Neural progenitor cell (in vitro differentiated cells): ENCODE measurements at regions not wholly inside any gene's neighbourhood (a gene's known extent, or its start where the extent isn't known, plus 50 kb on each side); places are given as distances from the start of the nearest gene placed in this dataset.

Experiments used
- DNase-seq: peaks from one replicate; pipeline ENCODE4 v3.0.0-alpha.2; 2016; ENCODE audit warnings: low spot score
- H2AFZ ChIP-seq: fragments of 200-600 bp; sonication (generic); replicated peaks from 2 replicates; pipeline ENCODE4 v1.6.1; 2016; ENCODE audit warnings: antibody characterized with exemption
- H3F3A ChIP-seq: fragments of 200-600 bp; sonication (generic); 2 replicates; pipeline ENCODE4 v1.6.1; 2016; ENCODE audit warnings: antibody characterized with exemption, low read depth
- H3K27ac ChIP-seq: fragments of 200-600 bp; sonication (generic); 2 replicates; pipeline ENCODE4 v1.5.1; 2016; ENCODE audit warnings: mild to moderate bottlenecking
- H3K27me3 ChIP-seq: fragments of 200-600 bp; sonication (generic); 2 replicates; pipeline ENCODE4 v1.6.1; 2016; ENCODE audit warnings: mild to moderate bottlenecking, moderate library complexity
- H3K36me3 ChIP-seq: fragments of 200-600 bp; sonication (generic); 2 replicates; pipeline ENCODE4 v1.5.1; 2016
- H3K4me1 ChIP-seq: fragments of 200-600 bp; sonication (generic); 2 replicates; pipeline ENCODE4 v1.6.1; 2016; ENCODE audit warnings: mixed run types
- H3K4me2 ChIP-seq: fragments of 200-600 bp; sonication (generic); 2 replicates; pipeline ENCODE4 v1.6.1; 2016
- H3K4me3 ChIP-seq: fragments of 200-600 bp; sonication (generic); 2 replicates; pipeline ENCODE4 v1.5.1; 2016
- H3K79me2 ChIP-seq: fragments of 200-600 bp; sonication (generic); 2 replicates; pipeline ENCODE4 v1.6.1; 2016; ENCODE audit warnings: low read depth
- H3K9ac ChIP-seq: fragments of 200-600 bp; sonication (generic); 2 replicates; pipeline ENCODE4 v1.6.1; 2016
- H3K9me3 ChIP-seq: fragments of 200-600 bp; sonication (generic); 2 replicates; pipeline ENCODE4 v1.5.1; 2016; ENCODE audit warnings: low read depth
- H4K20me1 ChIP-seq: fragments of 200-600 bp; sonication (generic); 2 replicates; pipeline ENCODE4 v1.6.1; 2016; ENCODE audit warnings: low read depth
- H3K27ac Mint-ChIP-seq: 3 replicates; pipeline ENCODE4 v1.8.0; 2021; ENCODE audit warnings: mixed read lengths
- H3K27me3 Mint-ChIP-seq: 2 replicates; pipeline ENCODE4 v1.8.0; 2022; ENCODE audit warnings: low read depth, mild to moderate bottlenecking, inconsistent platforms, moderate library complexity, mixed read lengths; ENCODE audit not compliant: insufficient read depth
- H3K36me3 Mint-ChIP-seq: 3 replicates; pipeline ENCODE4 v1.8.0; 2021; ENCODE audit warnings: mixed read lengths
- H3K4me1 Mint-ChIP-seq: 3 replicates; pipeline ENCODE4 v1.8.0; 2021; ENCODE audit warnings: mixed read lengths
- H3K4me3 Mint-ChIP-seq: 3 replicates; pipeline ENCODE4 v1.8.0; 2021; ENCODE audit warnings: mild to moderate bottlenecking, moderate library complexity, mixed read lengths
- H3K9me3 Mint-ChIP-seq: 3 replicates; pipeline ENCODE4 v1.8.0; 2020; ENCODE audit warnings: mixed read lengths
- EZH2 ChIP-seq: fragments of 200-600 bp; sonication (generic); IDR thresholded peaks from 2 replicates; pipeline ENCODE4 v1.6.1; 2017; ENCODE audit warnings: antibody characterized with exemption, mild to moderate bottlenecking, moderate library complexity
- EZH2phosphoT487 ChIP-seq: fragments of 200-600 bp; sonication (generic); IDR thresholded peaks from 2 replicates; pipeline ENCODE4 v1.6.1; 2017; ENCODE audit warnings: antibody characterized with exemption
- TF ChIP-seq, protein P1 (sequence below): fragments of 200-600 bp; sonication (generic); IDR thresholded peaks from 2 replicates; pipeline ENCODE4 v1.5.1; 2017; ENCODE audit warnings: antibody characterized with exemption, mild to moderate bottlenecking

DNA sequence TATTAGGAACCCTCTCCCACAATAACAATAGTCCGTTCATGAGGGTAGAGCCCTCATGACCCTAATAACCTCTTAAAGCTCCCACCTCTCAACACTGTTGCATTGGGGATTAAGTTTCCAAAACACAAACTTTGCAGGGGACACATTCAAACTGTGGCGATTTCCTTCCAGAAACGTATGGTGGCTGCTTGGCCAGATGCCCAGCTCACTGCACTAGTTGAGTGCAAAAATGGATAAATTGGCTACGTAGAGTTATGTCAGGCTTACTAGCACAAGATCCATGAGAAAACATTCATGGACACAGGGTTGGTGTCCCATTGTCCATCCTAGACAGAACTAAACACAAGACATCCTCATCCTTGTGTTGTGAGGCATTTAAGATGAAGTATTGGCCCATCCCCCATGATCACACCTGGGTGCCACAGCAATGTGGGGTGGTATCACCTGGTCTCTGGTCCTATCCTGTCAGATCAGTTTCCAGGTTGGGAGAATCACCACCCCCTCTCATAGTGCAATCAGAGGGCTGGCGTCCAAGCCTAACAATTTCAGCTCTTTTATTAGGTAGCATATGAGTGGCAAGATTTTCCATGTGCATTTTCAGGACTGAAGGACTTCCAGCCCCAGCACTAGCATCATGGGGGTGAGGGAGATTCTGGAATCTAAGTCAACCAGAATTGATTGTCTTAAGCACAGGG, 63.4 kb upstream of the ELOVL5 start:
- no peak for TF ChIP-seq EZH2
- no peak for TF ChIP-seq EZH2phosphoT487
- TF ChIP-seq, protein P1, sequence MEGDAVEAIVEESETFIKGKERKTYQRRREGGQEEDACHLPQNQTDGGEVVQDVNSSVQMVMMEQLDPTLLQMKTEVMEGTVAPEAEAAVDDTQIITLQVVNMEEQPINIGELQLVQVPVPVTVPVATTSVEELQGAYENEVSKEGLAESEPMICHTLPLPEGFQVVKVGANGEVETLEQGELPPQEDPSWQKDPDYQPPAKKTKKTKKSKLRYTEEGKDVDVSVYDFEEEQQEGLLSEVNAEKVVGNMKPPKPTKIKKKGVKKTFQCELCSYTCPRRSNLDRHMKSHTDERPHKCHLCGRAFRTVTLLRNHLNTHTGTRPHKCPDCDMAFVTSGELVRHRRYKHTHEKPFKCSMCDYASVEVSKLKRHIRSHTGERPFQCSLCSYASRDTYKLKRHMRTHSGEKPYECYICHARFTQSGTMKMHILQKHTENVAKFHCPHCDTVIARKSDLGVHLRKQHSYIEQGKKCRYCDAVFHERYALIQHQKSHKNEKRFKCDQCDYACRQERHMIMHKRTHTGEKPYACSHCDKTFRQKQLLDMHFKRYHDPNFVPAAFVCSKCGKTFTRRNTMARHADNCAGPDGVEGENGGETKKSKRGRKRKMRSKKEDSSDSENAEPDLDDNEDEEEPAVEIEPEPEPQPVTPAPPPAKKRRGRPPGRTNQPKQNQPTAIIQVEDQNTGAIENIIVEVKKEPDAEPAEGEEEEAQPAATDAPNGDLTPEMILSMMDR: no peak
- H3K4me2 ChIP-seq: peak overlapping the region; percentile 43
- peaks cover 7% of the 10 kb centered on the region for H3K4me1 Mint-ChIP-seq
- H3K9me3 Mint-ChIP-seq: no peaks in the 10 kb centered on the region
- H3K4me1 ChIP-seq: peaks cover 20% of the 10 kb centered on the region
- H3K9ac ChIP-seq: no peak overlapping the region
- no peak overlapping the region for H3K27ac ChIP-seq
- H3K27me3 Mint-ChIP-seq: no peaks in the 10 kb centered on the region
- no peak overlapping the region for H3K27ac Mint-ChIP-seq
- H3K4me3 ChIP-seq: no peak overlapping the region
- no peak overlapping the region for H2AFZ ChIP-seq
- H3K36me3 Mint-ChIP-seq: no peaks in the 10 kb centered on the region
- H3K36me3 ChIP-seq: no peaks in the 10 kb centered on the region
- H3K79me2 ChIP-seq: no peaks in the 10 kb centered on the region
- H3K9me3 ChIP-seq: no peaks in the 10 kb centered on the region
- H3F3A ChIP-seq: peaks cover 8% of the 10 kb centered on the region
- H4K20me1 ChIP-seq: no peaks in the 10 kb centered on the region
- DNase-seq: no peak
- H3K4me3 Mint-ChIP-seq: no peak overlapping the region
- no peaks in the 10 kb centered on the region for H3K27me3 ChIP-seq

DNA sequence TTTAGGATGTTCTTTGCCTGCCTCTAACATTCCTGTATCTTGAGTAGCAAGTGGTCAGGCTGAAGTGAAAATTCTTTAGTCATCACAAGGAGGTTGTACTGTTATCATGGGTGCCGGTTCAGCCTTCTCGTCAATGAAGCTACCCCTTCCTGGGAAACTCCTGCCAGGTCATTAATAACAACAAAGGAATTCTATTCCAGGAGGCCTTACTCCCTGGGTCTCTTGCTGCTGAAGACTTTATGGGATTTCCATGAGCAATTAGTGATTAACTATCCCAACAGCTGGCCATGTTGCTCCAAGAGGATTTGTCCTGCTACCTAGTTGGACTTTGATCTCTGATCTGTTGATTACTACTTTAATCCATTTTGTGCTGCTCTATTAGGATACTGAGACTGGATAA, 62.7 kb upstream of the ELOVL5 start:
- no peak overlapping the region for H3K4me3 Mint-ChIP-seq
- no peak overlapping the region for H3K4me3 ChIP-seq
- H3K9ac ChIP-seq: no peak overlapping the region
- H3K4me2 ChIP-seq: peak overlapping the region; percentile 43
- no peaks in the 10 kb centered on the region for H4K20me1 ChIP-seq
- no peaks in the 10 kb centered on the region for H3K9me3 Mint-ChIP-seq
- H3K36me3 ChIP-seq: no peaks in the 10 kb centered on the region
- H3K9me3 ChIP-seq: no peaks in the 10 kb centered on the region
- DNase-seq: peak; percentile 5
- H3K36me3 Mint-ChIP-seq: no peaks in the 10 kb centered on the region
- peaks cover 7% of the 10 kb centered on the region for H3K4me1 Mint-ChIP-seq
- H2AFZ ChIP-seq: no peak overlapping the region
- H3K27me3 Mint-ChIP-seq: no peaks in the 10 kb centered on the region
- peaks cover 8% of the 10 kb centered on the region for H3F3A ChIP-seq
- H3K27ac ChIP-seq: no peak overlapping the region
- TF ChIP-seq, protein P1: no peak
- no peak for TF ChIP-seq EZH2
- no peak for TF ChIP-seq EZH2phosphoT487
- H3K27me3 ChIP-seq: no peaks in the 10 kb centered on the region
- peaks cover 20% of the 10 kb centered on the region for H3K4me1 ChIP-seq
- peak overlapping the region; percentile 8 for H3K27ac Mint-ChIP-seq
- H3K79me2 ChIP-seq: no peaks in the 10 kb centered on the region

DNA sequence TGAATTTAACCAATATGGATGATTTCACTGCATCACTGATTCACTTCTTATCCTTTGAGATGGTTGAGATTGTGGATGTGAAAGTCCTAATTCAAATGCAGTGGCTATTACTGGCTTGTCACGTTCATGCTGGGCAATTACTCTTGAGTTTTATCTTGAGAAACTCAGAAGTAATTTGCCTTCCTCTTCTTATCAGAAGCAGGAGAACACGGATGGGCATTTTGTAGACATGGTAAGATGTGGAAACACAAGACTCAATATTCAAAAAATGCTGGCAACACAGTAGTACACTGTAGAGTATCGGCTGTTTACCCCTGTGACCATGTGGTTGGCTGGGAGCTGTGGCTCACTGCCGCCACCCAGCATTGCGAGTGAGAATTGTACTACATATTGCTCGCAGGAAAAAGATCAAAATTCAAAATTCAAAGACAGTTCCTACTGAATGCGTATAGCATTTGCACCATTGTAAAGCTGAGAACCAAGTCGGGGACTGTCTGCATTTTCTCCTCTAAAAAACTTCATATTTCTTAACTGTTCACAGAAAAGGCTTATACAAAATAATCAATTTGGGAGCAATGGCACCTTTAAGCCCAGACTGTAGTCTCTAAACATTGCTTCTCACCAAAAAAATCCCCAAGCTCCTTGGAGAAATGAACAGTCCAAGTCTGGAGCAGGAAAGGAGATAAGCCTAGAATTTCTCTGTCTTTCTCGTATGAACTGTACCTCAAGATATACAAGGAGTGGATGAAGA, 61.9 kb upstream of the ELOVL5 start:
- Histone ChIP-seq H3K4me3 (no peak overlapping the region), H3K79me2 (no peaks in the 10 kb centered on the region), H3F3A (peaks cover 8% of the 10 kb centered on the region), H3K4me2 (no peak overlapping the region), H4K20me1 (no peaks in the 10 kb centered on the region), H3K36me3 (no peaks in the 10 kb centered on the region), H3K4me1 (peaks cover 20% of the 10 kb centered on the region), H3K9ac (no peak overlapping the region), H3K9me3 (no peaks in the 10 kb centered on the region), H3K27me3 (no peaks in the 10 kb centered on the region), H3K27ac (no peak overlapping the region), H2AFZ (no peak overlapping the region)
- no peaks in the 10 kb centered on the region for H3K9me3 Mint-ChIP-seq
- H3K27me3 Mint-ChIP-seq: no peaks in the 10 kb centered on the region
- no peak for DNase-seq
- no peak overlapping the region for H3K4me3 Mint-ChIP-seq
- no peaks in the 10 kb centered on the region for H3K36me3 Mint-ChIP-seq
- H3K4me1 Mint-ChIP-seq: peaks cover 7% of the 10 kb centered on the region
- TF ChIP-seq EZH2phosphoT487: no peak
- TF ChIP-seq, protein P1: peak; percentile 38
- H3K27ac Mint-ChIP-seq: no peak overlapping the region
